Nucleus accumbens (tissue), 56 donors: ENCODE measurements at regions not wholly inside any gene's neighbourhood (a gene's known extent, or its start where the extent isn't known, plus 50 kb on each side); places are given as distances from the start of the nearest gene placed in this dataset.
"Not testable (repeated sequence)": the region's sequence is repeated elsewhere in the genome, so short reads cannot be mapped to it uniquely, and the experiment has no call there.

Experiments
- DNase-seq, 56 donors: peaks; one replicate each; lab custom pipeline; 2025; lab: John Stamatoyannopoulos, UW

DNA sequence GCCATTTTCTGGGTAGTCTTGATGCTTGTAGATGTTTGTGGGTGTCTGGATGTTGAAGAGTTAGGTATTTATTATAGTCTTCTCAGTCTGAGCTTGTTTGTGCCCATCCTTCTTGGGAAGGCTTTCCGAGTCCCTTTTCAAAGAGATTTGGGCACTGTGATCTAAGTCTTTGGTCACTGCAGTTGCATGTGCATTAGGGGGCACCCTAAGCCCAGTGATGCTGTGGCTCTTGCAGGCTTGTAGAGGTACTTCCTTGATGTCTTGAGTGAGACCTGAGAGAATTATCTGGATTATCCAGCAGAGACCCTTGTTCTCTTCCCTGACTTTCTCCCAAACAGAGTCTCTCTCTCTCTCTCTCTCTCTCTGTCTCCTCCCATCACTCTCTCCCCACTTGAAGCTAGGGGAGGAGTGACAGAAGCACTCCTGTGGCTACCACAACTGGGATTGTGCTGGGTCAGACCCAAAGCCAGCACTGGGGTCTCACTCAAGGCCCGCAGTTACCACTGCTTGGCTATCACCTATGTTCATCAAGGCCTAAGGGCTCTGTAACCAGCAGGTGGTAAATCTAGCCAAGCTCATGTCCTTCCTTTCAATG is 68.5 kb downstream of the TMCO5A start:
- peak in 37 of 56 donors; percentile 6 to 76 (median 33) for DNase-seq

DNA sequence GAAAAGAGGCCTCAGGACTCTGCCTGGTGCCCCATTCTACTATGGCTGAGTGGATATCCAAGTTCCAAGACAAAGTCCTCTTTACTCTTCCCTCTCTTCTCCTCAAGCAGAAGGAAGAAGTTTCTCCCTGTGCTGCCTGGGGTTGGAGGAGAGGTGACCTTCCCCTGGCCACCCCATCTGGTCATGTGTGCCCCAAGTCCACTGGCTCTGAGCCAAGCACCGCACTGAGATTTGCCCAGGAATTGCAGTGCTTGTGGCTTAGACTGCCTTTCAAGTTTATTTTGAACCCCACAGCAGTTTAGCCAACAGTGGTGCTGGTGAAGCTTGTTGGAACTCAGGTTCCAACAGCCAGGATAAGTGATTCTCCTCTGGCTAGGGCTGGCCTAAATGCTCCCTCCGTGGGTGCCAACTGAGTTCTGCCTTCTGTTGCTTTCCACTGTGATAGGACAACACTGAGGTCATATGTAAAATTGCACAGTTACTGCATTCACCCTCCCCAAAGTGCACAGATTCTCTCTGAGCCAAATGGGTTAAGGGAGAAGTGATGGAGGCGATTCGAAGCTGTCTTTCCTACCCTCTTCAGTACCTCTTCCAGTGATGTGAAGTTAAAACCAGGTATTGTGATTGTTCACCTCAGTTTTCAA is 69.9 kb downstream of the TMCO5A start:
- DNase-seq = no peak

DNA sequence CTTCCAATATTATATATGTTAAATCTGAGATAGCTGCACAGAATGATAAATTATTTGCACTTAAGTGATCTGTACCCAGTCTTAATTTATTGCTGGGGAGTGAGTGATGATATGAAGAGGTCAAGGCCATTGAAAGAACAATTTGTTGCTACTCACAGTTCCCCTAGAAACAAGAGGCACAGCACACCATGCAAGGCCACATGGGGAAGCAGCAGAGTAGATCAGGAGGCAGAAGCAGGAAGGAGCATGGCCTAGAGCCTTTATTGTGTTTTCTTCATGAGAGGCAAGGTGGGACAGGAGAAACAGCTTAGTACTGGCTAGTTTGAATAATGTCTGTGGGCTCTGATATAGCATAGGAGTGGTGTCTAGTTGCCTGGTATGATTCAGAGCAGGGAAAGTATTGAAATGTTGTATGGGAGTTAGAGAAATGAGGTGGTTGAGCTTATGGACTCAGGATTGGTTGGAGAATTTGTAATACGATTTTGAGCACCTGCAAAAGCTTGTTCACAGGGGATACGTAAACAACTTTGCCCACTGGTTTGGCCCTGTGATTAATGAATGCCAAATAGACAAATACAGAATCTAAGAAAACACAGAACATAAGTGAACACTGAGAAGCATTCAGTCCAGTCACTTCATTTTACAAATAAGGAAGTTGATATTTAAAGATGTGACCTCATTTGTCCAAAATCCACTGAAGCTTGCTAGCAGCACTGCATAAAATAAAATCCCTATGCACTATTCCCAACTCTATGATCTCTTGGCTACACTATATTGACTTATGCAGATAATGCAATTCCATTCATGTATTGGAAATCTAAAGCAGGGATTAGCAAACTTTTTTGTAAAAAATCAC is 71.7 kb downstream of the TMCO5A start:
- DNase-seq = no peak

DNA sequence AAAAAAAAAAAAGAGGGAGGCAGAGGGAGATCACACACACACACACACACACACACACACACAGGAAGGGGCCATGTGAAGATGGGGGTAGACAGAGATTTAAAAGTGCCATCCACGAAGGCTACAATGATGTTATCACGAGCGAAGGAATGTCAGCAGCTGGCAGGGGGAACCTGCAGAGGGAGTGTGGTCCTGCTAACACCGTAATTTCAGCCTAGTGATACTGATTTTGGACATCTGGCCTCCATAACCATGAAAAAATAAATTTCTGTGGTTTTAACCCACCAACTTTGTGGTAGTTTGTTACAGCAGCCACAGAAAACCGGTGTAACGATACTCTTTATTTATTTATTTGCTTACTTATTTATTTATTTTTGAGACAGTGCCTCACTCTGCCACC is 76.0 kb downstream of the TMCO5A start:
- no peak for DNase-seq

DNA sequence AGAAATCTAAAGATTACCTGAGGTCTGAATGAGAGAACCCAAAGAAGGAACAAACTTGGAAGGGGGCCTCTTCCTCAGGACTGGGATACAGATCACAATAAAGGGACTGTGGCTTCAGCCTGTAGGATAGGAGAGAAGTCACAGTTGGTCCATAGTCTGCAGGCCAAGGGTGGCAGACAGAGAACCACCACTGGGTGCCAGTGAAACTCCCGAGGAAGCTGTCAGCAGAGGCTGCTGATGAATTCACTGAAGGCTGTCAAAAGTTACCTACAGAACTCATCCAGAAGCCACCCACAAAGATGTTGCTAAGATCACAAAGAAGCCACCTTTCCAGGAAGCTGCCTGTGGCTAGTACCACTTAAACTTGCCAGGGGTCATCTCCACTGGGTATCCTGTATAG is 78.5 kb downstream of the TMCO5A start:
- DNase-seq = peak in 12 of 56 donors; percentile 1 to 24 (median 10)

DNA sequence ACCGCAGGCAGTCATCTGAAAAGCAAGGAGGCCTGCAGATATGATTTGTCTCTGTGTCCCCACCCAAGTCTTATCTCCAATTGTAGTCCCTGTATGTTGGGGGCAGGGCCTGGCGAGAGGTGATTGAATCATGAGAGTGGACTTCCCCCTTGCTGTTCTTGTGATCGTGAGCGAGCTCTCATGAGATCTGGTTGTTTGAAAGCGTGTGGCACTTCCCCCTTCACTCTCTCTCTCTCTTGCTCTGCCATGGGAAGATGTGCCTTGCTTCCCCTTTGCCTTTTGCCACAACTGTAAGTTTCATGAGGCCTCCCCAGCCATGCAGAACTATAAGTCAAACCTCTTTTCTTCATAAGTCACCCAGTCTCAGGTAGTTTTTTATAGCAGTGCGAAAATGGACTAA is 83.3 kb downstream of the TMCO5A start:
- DNase-seq = no peak

DNA sequence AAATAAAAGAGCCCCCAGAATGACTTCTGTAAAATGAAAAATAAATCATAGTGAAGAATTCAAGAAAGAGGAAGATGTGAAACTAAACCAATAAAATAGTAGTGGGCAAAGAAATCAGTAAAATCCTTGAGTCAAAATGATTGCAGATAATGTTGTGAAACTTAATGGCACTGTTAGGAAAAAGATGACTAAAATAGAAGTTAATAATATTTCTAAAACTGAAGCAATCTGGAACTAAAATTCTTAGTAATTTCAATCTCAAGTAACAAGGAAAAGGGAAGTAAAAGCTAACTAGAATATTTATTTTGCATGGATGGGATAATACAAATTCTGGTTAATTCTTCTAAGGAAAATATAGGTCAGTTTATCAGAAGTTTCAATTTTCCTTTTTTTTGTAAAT is 84.6 kb downstream of the TMCO5A start:
- DNase-seq = no peak

DNA sequence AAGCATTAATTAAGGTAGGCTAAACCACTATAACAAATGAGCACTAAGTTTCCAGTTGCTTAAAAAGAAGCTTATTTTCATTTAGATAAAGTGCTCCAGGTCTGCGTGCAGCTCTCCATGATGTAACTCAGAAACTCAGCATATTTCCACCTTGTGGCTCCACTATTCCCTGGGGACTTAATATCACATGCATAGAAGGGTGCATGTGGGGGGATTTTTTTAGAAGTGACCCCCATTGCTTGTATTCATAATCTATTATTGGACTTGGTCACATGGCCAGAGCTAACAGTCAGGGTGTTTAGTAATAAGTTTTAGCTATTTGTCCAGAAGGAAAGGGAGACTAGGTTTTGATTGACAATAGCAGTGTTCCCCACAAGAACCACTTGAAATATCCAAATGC is 86.8 kb downstream of the TMCO5A start:
- no peak for DNase-seq

DNA sequence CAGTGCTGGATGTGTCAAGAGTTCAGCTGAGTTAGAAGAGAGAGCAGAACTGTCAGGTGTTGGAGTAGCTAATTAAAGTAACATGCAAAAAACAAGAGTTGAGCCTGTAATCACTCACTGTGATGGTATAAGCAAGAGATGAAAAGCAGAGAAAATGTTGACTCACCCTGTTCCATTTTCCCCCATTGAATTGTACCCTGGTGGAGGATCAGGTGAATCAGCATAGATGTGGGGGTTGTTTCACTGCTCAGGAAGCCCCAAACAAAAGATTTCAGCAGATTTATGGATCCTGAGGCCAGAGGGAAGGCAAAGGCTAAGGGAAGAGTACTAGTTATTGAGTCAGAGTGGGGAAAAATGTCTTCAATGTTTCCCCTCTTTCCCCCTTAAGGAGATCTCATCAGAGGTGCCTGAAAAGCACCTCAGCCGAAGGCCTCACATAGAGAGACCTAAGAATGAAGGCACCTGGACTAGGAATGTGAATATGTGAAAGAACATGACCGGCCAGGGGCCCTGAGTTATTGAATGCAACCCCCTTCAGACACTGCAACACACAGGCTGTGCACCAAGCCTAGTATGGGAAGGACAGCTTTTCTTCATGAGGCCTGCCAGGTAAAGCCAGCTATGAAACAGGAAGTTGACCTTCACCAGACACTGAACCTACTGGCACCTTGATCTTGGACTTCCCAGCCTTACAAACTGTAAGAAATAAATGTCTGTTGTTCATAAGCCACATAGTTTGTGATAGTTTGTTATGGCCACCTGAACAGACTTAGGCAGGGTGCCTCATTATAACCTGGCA is 90.1 kb downstream of the TMCO5A start:
- DNase-seq = no peak

DNA sequence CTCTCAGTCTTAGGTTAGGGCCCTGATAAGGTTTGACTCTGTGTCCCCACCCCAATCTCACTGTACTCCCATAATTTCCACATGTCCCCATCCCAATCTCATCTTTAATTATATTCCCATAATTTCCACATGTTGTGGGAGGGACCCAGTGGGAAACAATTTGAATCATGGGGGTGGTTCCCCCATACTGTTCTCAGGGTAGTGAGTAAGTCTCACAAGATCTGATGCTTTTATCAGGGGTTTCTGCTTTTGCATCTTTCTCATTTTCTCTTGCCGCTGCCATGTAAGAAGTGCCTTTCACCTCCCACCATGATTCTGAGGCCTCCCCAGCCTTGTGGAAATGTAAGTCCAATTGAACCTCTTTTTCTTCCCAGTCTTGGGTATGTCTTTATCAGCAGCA is 91.2 kb downstream of the TMCO5A start:
- DNase-seq = not testable (repeated sequence)

DNA sequence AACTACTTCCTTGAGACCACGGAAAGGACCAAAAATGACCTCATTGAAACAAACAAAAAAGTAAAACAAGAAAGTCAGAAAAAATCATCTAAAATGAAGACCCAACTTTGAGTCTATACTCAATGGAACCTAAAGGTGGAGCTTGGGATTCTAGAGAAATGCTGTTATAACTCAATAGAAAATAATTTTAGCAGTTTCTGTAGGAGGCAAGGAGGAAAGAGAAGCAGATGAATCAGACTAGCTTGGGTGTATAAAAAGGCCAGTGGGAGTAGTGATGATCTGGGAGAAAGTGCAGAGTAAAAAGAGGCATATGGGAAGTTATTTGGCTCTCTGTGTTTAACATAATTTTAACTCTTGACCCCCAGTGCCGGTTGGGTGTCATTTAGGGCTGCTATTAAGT is 94.4 kb downstream of the TMCO5A start:
- no peak for DNase-seq

DNA sequence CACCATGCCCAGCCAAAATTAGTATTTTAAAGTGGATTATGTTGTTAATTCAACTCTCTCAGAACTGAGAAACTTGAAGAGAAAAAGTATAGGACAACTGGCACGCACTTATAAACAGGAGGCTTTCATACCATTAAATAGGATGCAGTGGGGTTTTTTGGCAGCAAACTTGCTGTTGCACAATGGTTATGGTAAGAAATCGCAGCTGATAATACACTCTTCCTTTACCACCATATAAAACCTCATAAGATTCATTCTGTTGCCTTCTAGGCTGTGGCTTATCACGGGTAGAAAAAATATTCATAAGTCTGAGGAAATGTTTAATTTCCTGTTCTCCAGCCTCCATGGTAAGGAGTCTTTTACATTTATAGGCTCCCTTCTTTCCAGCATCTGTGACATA is 95.3 kb downstream of the TMCO5A start:
- DNase-seq = no peak

DNA sequence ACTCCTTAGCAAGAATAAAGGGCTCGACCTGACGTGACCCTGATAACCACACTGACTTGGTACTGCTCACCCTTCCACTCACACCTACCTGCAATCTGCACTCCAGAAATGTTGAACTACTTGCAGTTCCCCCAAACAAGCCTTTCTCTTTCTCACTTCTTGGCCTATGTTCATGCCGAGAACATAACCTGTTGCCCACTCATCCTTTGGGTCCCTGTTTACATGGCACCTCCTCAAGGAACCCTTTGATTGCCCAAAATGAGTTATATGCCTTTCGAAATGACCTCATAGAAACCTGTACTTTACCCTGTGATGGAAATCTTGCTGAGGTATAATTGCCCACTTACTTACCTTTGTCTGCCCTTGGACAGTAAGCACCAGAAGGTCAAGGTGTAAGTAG is 96.2 kb downstream of the TMCO5A start:
- no peak for DNase-seq

DNA sequence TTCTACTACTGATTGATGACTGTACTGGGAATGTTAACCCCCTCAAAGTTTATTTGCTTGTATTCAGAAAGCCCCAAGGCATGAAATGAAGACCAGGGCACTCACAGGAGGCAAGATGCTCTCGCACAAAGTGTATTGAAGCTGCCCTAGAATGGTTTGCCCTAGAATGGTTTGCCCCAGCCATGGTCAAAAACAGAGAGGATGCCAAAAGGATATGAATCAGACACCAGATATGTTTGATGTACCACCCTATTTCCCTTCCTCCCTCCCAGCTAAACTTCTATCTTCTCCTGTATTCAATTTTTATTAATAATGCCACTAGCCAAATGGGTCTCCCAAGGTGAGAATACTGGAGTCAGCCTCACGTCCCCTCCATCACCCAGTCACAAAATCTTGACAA is 101.3 kb downstream of the TMCO5A start:
- DNase-seq = no peak

DNA sequence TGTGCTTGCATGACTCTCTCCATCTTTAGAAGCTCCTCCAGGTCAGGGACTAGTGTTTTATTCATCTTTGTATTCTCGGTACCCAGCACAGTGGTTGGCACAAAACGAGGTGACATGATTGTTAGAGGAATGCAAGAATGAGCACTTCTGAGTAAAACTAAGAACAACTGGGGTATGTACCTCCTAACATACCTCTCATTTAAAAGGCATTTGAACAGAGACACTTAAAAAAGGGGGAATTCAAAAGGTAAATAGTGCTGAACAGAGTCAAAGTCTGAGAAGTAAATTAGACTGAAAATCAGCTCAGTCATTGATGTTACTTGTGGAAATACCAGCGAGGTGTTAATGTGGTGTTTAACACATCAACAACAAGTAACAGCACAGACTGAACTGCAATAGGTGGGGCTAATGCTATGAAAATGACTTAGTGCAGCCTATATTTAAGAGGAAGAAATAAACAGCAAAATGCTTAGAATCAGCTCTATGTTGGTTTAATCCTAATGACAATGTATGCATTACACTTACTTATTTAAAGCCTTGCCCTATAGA is 102.4 kb downstream of the TMCO5A start:
- DNase-seq = no peak

DNA sequence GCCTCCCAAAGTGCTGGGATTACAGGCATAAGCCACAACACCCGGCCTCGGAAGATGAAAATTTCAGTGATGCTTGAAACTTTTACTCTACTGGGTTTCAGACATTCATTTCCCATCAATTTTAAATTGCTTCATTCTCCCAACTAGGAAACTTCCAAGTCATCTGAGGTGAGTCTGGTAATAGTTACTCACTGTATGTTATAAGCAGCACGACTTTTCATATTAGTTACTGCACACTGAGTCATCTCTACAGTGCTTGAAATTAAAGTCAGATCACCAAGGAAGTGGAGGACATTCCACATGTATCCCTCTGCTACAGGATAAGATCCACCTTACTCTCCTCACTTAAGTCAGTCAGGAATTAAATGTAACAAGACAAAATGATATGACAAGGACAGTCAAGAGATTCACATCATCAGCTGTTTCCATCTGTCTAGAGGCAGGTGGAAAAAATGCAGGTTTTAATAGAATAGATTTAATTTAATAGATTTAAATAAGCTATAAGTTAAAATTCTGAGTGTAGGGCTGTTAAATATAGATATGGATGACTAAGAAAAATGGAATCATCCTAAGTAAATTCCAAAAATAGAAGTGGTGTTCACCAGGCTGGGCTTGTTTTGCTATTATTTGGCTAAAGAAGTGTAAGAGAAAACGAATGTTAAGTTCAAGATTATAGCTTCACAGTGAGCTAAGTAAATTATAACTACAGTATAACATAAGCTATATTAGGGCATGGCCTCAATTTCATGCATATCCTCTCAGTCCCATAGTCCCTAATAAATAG is 104.4 kb downstream of the TMCO5A start:
- no peak for DNase-seq

DNA sequence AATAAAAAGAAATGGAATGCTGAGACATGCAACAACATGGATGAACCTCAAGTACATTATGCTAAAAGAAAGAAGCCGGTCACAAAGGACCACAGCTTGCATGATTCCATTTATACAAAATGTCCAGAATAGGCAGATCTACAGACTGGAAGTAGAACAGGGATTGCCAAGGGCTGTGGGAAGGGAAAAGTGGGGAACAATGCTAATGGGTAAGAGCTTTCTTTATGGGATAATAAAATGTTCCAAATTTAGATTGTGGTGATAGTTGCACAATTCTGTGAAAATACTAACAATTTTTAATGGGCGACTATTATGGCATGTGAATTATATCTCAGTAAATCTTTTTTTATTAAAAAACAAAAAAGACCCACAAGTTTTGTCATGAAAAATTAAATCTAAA is 106.2 kb downstream of the TMCO5A start:
- no peak for DNase-seq

DNA sequence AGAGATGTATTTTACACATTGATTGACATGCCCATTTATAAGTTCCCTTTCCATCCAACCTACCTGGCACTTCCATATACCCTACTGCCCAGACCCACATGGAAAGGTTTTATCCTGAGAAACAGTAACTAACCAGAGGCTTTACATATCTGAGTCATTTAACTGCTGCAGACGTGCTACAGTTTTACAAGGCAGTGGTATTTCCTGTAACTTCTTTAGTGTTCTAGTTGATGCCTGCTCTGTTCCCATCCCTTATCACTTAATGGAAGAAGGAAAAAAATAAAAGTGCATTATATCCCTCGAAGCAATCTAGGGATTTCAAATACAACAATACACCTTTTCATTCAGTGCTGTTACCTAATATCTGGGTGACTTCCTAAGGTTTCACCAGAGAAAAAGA is 107.1 kb downstream of the TMCO5A start:
- no peak for DNase-seq

DNA sequence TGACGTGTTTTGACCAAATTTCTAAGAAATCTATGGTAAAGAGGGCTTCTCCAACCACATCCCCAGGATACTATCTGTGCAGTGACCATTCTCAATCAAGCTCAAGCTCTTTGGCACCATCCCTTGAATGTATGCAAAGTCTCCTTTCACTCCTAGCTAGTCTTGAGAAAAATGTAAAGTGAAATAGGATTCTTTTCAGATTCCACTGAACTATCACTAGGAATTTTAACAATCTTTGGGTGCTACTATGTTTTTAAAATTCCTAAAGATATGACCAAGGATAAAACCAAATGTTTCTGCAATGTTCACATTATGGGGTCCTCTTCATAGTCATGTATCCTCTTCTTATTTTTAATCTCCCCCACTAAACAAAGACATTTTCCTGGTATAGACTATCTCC is 107.8 kb downstream of the TMCO5A start:
- no peak for DNase-seq
